Immature natural killer cell (primary cell): ENCODE measurements at regions not wholly inside any gene's neighbourhood (a gene's known extent, or its start where the extent isn't known, plus 50 kb on each side); places are given as distances from the start of the nearest gene placed in this dataset.

ENCODE experiments used
- DNase-seq, 3 donors: peaks; one replicate each; pipeline ENCODE4 v3.0.0; 2022; ENCODE audit warnings: mixed read lengths in 1 of 3
- H3K27ac Mint-ChIP-seq, 6 donors: one replicate each; pipeline ENCODE4 v1.8.0; 2020; ENCODE audit warnings: mixed read lengths in 6 of 6, mild to moderate bottlenecking in 5 of 6, inconsistent platforms in 4 of 6, moderate library complexity in 3 of 6
- H3K27me3 Mint-ChIP-seq, 3 donors: one replicate each; pipeline ENCODE4 v1.8.0; 2020 to 2021; ENCODE audit warnings: low read depth in 3 of 3, mild to moderate bottlenecking in 3 of 3, mixed read lengths in 3 of 3, moderate library complexity in 3 of 3, inconsistent platforms in 1 of 3
- H3K36me3 Mint-ChIP-seq, 3 donors: one replicate each; pipeline ENCODE4 v1.8.0; 2020; ENCODE audit warnings: mixed read lengths in 3 of 3, inconsistent platforms in 2 of 3, mild to moderate bottlenecking in 2 of 3
- H3K4me1 Mint-ChIP-seq, 2 donors: one replicate each; pipeline ENCODE4 v1.8.0; 2020; ENCODE audit warnings: inconsistent platforms in 2 of 2, mild to moderate bottlenecking in 2 of 2, mixed read lengths in 2 of 2, moderate library complexity in 1 of 2
- H3K4me3 Mint-ChIP-seq, 5 donors: one replicate each; pipeline ENCODE4 v1.8.0; 2020; ENCODE audit warnings: mild to moderate bottlenecking in 5 of 5, mixed read lengths in 5 of 5, inconsistent platforms in 3 of 5, moderate library complexity in 3 of 5
- H3K9me3 Mint-ChIP-seq, 6 donors: one replicate each; pipeline ENCODE4 v1.8.0; 2020; ENCODE audit warnings: mild to moderate bottlenecking in 6 of 6, mixed read lengths in 6 of 6, inconsistent platforms in 4 of 6, moderate library complexity in 3 of 6

GRCh38 chr1:218643281-218643680, 298.1 kb downstream of the TGFB2 start:
- Mint-ChIP-seq H3K27me3 (peaks cover 0 to 4% (median 0%) of the 10 kb centered on the region in 3 donors), H3K36me3 (no peaks in the 10 kb centered on the region), H3K9me3 (peaks cover 0 to 16% (median 3%) of the 10 kb centered on the region in 6 donors), H3K4me3 (no peak overlapping the region), H3K4me1 (no peaks in the 10 kb centered on the region), H3K27ac (no peak overlapping the region)
- DNase-seq, result no peak

- H3K9me3 Mint-ChIP-seq, result peaks cover 0 to 12% (median 3%) of the 10 kb centered on the region in 6 donors
- no peaks in the 10 kb centered on the region for H3K4me1 Mint-ChIP-seq
- peaks cover 0 to 2% (median 0%) of the 10 kb centered on the region in 3 donors for H3K27me3 Mint-ChIP-seq
- H3K36me3 Mint-ChIP-seq, result no peaks in the 10 kb centered on the region
- no peak overlapping the region for H3K4me3 Mint-ChIP-seq
- DNase-seq, result no peak
- H3K27ac Mint-ChIP-seq, result no peak overlapping the region
Observed at GRCh38 chr1:218643926-218644325, 298.8 kb downstream of the TGFB2 start.

GRCh38 chr1:218646288-218646687, 301.2 kb downstream of the TGFB2 start:
- DNase-seq, result no peak
- Mint-ChIP-seq H3K27ac (no peak overlapping the region), H3K9me3 (peaks cover 4 to 13% (median 10%) of the 10 kb centered on the region in 6 donors), H3K4me3 (no peak overlapping the region), H3K27me3 (peaks cover 0 to 2% (median 0%) of the 10 kb centered on the region in 3 donors), H3K36me3 (no peaks in the 10 kb centered on the region), H3K4me1 (no peaks in the 10 kb centered on the region)

GRCh38 chr1:218656301-218657037, 311.3 kb downstream of the TGFB2 start:
- Mint-ChIP-seq H3K9me3 (peaks cover 0 to 20% (median 9%) of the 10 kb centered on the region in 6 donors), H3K27me3 (peaks cover 2 to 3% (median 2%) of the 10 kb centered on the region in 3 donors), H3K27ac (no peak overlapping the region)

DNA sequence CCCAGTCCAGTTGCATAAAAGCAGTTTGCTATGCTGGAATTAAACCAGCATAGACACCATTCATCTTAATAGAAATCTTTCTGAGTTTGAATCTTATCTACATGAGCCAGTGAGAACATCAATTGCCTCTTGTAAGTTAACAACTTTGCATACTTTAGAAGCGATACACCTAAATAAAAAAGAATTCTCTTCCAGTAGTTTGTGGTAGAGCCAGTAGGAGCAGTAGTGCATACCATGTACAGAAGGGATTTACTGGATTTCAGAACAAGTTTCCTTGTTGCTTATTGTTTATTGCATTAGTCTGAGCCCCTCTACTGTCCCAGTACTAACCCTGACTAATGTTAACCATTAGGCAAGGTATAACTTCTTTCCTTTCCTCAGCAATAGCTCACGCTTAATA, 313.1 kb downstream of the TGFB2 start:
- H3K36me3 Mint-ChIP-seq, result no peaks in the 10 kb centered on the region
- H3K27me3 Mint-ChIP-seq, result peaks cover 0 to 3% (median 0%) of the 10 kb centered on the region in 3 donors
- no peaks in the 10 kb centered on the region for H3K4me1 Mint-ChIP-seq
- no peak overlapping the region for H3K27ac Mint-ChIP-seq
- peaks cover 6 to 27% (median 10%) of the 10 kb centered on the region in 6 donors for H3K9me3 Mint-ChIP-seq
- no peak for DNase-seq
- no peak overlapping the region for H3K4me3 Mint-ChIP-seq

More at GRCh38 chr1:218656301-218657037, 311.3 kb downstream of the TGFB2 start:
- no peaks in the 10 kb centered on the region for H3K4me1 Mint-ChIP-seq
- DNase-seq, result no peak
- no peaks in the 10 kb centered on the region for H3K36me3 Mint-ChIP-seq
- H3K4me3 Mint-ChIP-seq, result no peak overlapping the region

GRCh38 chr1:218658899-218659298, 313.8 kb downstream of the TGFB2 start:
- no peak for DNase-seq
- Mint-ChIP-seq H3K4me1 (no peaks in the 10 kb centered on the region), H3K36me3 (no peaks in the 10 kb centered on the region), H3K27ac (no peak overlapping the region), H3K9me3 (peaks cover 6 to 24% (median 10%) of the 10 kb centered on the region in 6 donors), H3K27me3 (peaks cover 0 to 3% (median 0%) of the 10 kb centered on the region in 3 donors), H3K4me3 (no peak overlapping the region)

DNA sequence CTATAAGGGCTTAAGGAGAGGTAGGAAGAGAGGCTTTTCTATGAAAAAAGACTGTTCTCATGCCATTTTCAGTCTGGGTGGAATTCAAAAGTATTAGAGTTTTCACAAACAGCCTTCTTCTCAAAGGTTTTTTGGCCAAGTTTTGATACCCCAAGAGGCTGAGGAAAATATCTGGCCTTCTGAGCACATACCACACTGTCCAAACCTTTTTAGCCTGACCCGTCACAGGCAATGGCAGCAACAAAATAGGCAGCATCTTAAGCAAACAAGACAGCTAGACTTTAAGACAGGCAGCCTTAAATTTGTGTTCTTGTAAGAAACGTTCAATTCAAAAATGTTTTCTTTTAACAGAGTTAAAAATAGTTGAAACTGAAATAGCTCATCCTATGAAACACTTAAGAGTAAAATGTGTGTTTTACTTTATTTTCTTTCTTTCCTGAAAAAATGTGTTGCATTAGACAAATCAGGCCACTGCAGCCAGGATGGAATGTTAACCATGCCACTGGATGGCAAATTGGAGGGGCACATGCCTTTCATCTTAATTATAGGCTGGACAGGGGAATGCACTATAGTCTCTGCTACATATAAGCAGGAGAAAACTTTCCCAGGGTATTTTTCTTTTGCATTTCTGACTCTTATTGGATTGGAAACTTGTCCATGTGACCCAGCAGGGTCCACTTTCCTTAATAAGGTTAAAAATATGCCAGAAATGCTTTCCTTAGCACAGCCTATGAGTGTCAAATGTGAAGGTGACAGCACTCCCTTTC, 315.0 kb downstream of the TGFB2 start:
- no peaks in the 10 kb centered on the region for H3K36me3 Mint-ChIP-seq
- DNase-seq, result no peak
- no peaks in the 10 kb centered on the region for H3K4me1 Mint-ChIP-seq
- no peak overlapping the region for H3K27ac Mint-ChIP-seq
- H3K4me3 Mint-ChIP-seq, result no peak overlapping the region
- peaks cover 0 to 3% (median 0%) of the 10 kb centered on the region in 3 donors for H3K27me3 Mint-ChIP-seq
- H3K9me3 Mint-ChIP-seq, result peaks cover 6 to 22% (median 13%) of the 10 kb centered on the region in 6 donors

GRCh38 chr1:218660678-218661053, 315.5 kb downstream of the TGFB2 start:
- Mint-ChIP-seq H3K27me3 (no peaks in the 10 kb centered on the region), H3K27ac (no peak overlapping the region), H3K4me1 (no peaks in the 10 kb centered on the region), H3K9me3 (peaks cover 2 to 24% (median 14%) of the 10 kb centered on the region in 6 donors), H3K4me3 (no peak overlapping the region), H3K36me3 (no peaks in the 10 kb centered on the region)
- no peak for DNase-seq

- no peak for DNase-seq
- Mint-ChIP-seq H3K9me3 (peaks cover 2 to 26% (median 14%) of the 10 kb centered on the region in 6 donors), H3K36me3 (no peaks in the 10 kb centered on the region), H3K4me3 (no peak overlapping the region), H3K4me1 (no peaks in the 10 kb centered on the region), H3K27ac (no peak overlapping the region), H3K27me3 (no peaks in the 10 kb centered on the region)
Observed at GRCh38 chr1:218661411-218661810, 316.3 kb downstream of the TGFB2 start.

GRCh38 chr1:218664385-218665170, 319.4 kb downstream of the TGFB2 start:
- no peak for DNase-seq
- no peaks in the 10 kb centered on the region for H3K36me3 Mint-ChIP-seq
- H3K27me3 Mint-ChIP-seq, result no peaks in the 10 kb centered on the region
- no peak overlapping the region for H3K4me3 Mint-ChIP-seq
- no peak overlapping the region for H3K27ac Mint-ChIP-seq
- no peaks in the 10 kb centered on the region for H3K4me1 Mint-ChIP-seq
- peaks cover under 1 to 30% (median 15%) of the 10 kb centered on the region in 6 donors for H3K9me3 Mint-ChIP-seq

- no peak overlapping the region for H3K27ac Mint-ChIP-seq
- no peak overlapping the region for H3K4me3 Mint-ChIP-seq
- peaks cover 6 to 36% (median 16%) of the 10 kb centered on the region in 6 donors for H3K9me3 Mint-ChIP-seq
- no peaks in the 10 kb centered on the region for H3K36me3 Mint-ChIP-seq
- no peaks in the 10 kb centered on the region for H3K27me3 Mint-ChIP-seq
- DNase-seq, result no peak
- no peaks in the 10 kb centered on the region for H3K4me1 Mint-ChIP-seq
Observed at GRCh38 chr1:218665221-218665620, 320.1 kb downstream of the TGFB2 start.

GRCh38 chr1:218666263-218666662, 321.1 kb downstream of the TGFB2 start:
- Mint-ChIP-seq H3K36me3 (no peaks in the 10 kb centered on the region), H3K9me3 (peaks cover 7 to 44% (median 16%) of the 10 kb centered on the region in 6 donors), H3K4me3 (no peak overlapping the region), H3K4me1 (no peaks in the 10 kb centered on the region), H3K27ac (no peak overlapping the region), H3K27me3 (no peaks in the 10 kb centered on the region)
- DNase-seq, result no peak

DNA sequence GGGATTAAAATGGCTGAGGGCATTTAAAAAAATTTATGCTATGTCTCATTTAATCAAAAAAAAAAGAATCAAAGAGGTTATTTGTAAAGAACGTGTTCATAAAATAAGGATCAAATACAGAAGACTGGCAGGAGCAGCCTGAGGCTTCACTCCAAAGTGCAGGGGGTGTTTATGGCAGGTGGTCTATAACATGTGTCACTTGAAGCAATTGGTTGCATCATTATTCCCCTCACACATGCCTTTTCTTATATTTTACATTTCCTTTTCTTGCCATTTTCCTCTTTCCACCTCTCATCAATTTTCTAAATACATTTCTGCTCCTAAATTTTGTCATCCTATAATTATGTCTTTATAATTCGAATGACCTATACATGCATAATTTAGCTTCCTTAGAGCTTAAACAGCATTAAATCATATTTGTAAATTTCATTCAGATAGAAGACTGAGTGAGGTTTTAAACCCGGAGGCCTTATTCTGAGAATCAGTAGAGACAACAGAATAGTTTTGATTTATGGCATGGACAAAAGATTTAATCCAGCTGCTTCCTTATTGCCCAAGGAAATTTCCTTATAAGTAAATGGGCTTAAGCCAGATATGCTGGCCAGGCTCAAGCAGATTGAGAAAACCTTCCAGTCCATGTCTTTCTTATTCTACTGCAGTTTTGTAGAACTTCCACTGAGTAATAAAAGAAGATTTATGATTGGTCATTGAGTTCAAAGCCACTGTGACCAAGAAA, 322.8 kb downstream of the TGFB2 start:
- no peaks in the 10 kb centered on the region for H3K27me3 Mint-ChIP-seq
- no peak overlapping the region for H3K4me3 Mint-ChIP-seq
- DNase-seq, result no peak
- no peak overlapping the region for H3K27ac Mint-ChIP-seq
- peaks cover 7 to 37% (median 13%) of the 10 kb centered on the region in 6 donors for H3K9me3 Mint-ChIP-seq
- no peaks in the 10 kb centered on the region for H3K36me3 Mint-ChIP-seq
- H3K4me1 Mint-ChIP-seq, result no peaks in the 10 kb centered on the region
